OCI-LY3 (cell line): ENCODE measurements at regions not wholly inside any gene's neighbourhood (a gene's known extent, or its start where the extent isn't known, plus 50 kb on each side); places are given as distances from the start of the nearest gene placed in this dataset.
"Not testable (repeated sequence)": the region's sequence is repeated elsewhere in the genome, so short reads cannot be mapped to it uniquely, and the experiment has no call there.

Source experiments
- H2AFZ ChIP-seq: fragments of 200-600, 300-600 bp; shearing (Covaris generic); 2 replicates; pipeline ENCODE4 v1.6.0; 2014; ENCODE audit warnings: antibody characterized with exemption, low read depth, low read length
- H3K27ac ChIP-seq: fragments of 200-600, 300-600 bp; sonication (generic); 2 replicates; pipeline ENCODE4 v1.5.1; 2014; ENCODE audit warnings: mild to moderate bottlenecking, low read length, moderate library complexity, mixed read lengths
- H3K27me3 ChIP-seq: fragments of 200-600, 300-600 bp; sonication (generic); 2 replicates; pipeline ENCODE4 v1.6.1; 2014; ENCODE audit warnings: low read depth, low read length, mixed read lengths
- H3K36me3 ChIP-seq: fragments of 200-600, 300-600 bp; sonication (generic); replicated peaks from 2 replicates; pipeline ENCODE3; 2014; ENCODE audit warnings: low read depth, low read length, mixed read lengths
- H3K4me1 ChIP-seq: fragments of 300-600, 200-600 bp; sonication (generic); 2 replicates; pipeline ENCODE4 v1.6.1; 2014; ENCODE audit warnings: low read length, mixed read lengths
- H3K4me2 ChIP-seq: fragments of 200-600, 300-600 bp; sonication (generic); 2 replicates; pipeline ENCODE4 v1.6.1; 2014; ENCODE audit warnings: low read length, mixed read lengths
- H3K4me3 ChIP-seq: fragments of 300-600, 200-600 bp; sonication (generic); 2 replicates; pipeline ENCODE4 v1.5.1; 2014; ENCODE audit warnings: antibody characterized with exemption, mild to moderate bottlenecking, low read length, moderate library complexity
- H3K79me2 ChIP-seq: fragments of 300-600, 200-600 bp; shearing (Covaris generic); 2 replicates; pipeline ENCODE4 v1.6.1; 2014; ENCODE audit warnings: mild to moderate bottlenecking, low read length, mixed read lengths
- H3K9ac ChIP-seq: fragments of 300-600, 200-600 bp; shearing (Covaris generic); 2 replicates; pipeline ENCODE4 v1.6.0; 2014; ENCODE audit warnings: mild to moderate bottlenecking, low read length, moderate library complexity
- H3K9me3 ChIP-seq: fragments of 200-600, 300-600 bp; shearing (Covaris generic); 2 replicates; pipeline ENCODE4 v1.6.1; 2014; ENCODE audit warnings: low read length, mixed read lengths; ENCODE audit not compliant: insufficient read depth
- H4K20me1 ChIP-seq: fragments of 200-600, 300-600 bp; sonication (generic); 2 replicates; pipeline ENCODE4 v1.6.1; 2016; ENCODE audit warnings: low read length, mixed read lengths; ENCODE audit not compliant: insufficient read depth
- EZH2phosphoT487 ChIP-seq: fragments of 200-600 bp; shearing (Covaris generic); IDR thresholded peaks from 2 replicates; pipeline ENCODE4 v1.6.1; 2018; ENCODE audit warnings: antibody characterized with exemption, mixed run types, low read depth
- TF ChIP-seq, protein P1 (sequence below): fragments of 200-600, 300-600 bp; sonication (generic); IDR thresholded peaks from 2 replicates; pipeline ENCODE4 v1.5.1; 2014; ENCODE audit warnings: antibody characterized with exemption, low read length, low read depth

DNA sequence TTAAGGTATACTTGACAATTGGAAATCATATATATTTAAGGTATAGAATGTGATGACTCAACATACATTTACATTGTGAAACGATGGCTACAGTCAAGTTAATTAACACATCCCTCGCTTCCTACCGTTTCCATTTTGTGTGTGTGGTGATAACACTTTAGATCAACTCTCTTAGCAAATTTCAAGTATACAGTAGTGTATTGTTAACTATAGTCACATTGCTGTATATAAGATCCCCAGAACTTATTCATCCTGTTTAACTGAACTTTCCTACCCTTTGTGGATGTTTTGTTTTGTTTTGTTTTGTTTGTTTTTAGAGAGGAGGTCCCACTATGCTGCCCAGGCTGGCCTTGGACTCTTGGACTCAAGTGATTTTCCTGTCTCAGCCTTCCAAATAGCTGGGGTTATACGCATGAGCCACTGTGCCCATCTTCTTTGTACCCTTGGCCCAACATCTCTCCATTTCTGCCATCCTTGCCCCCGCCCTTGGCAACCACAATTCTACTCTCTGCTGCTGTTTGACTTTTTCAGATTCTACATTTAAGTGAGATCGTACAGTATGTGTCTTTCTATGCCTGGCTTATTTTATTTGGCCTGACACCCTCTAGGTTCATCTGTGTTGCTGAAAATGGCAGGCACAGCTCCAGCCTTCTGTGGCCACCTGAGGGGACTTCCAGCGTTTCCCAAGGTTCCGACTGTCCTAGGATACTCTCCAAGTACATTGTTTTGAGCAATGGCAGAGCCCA is 90.5 kb upstream of the SNX9 start:
- Histone ChIP-seq H3K36me3 (no peaks in the 10 kb centered on the region), H3K4me2 (no peak overlapping the region), H3K9ac (no peak overlapping the region), H3K27ac (no peak overlapping the region), H3K79me2 (no peaks in the 10 kb centered on the region), H3K27me3 (peaks cover 2% of the 10 kb centered on the region; the same call in 1 of the 2 replicates), H3K4me3 (no peak overlapping the region), H4K20me1 (no peaks in the 10 kb centered on the region), H3K4me1 (no peaks in the 10 kb centered on the region), H2AFZ (no peak overlapping the region), H3K9me3 (no peaks in the 10 kb centered on the region)
- TF ChIP-seq EZH2phosphoT487, result no peak
- TF ChIP-seq, protein P1, sequence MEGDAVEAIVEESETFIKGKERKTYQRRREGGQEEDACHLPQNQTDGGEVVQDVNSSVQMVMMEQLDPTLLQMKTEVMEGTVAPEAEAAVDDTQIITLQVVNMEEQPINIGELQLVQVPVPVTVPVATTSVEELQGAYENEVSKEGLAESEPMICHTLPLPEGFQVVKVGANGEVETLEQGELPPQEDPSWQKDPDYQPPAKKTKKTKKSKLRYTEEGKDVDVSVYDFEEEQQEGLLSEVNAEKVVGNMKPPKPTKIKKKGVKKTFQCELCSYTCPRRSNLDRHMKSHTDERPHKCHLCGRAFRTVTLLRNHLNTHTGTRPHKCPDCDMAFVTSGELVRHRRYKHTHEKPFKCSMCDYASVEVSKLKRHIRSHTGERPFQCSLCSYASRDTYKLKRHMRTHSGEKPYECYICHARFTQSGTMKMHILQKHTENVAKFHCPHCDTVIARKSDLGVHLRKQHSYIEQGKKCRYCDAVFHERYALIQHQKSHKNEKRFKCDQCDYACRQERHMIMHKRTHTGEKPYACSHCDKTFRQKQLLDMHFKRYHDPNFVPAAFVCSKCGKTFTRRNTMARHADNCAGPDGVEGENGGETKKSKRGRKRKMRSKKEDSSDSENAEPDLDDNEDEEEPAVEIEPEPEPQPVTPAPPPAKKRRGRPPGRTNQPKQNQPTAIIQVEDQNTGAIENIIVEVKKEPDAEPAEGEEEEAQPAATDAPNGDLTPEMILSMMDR, result no peak

DNA sequence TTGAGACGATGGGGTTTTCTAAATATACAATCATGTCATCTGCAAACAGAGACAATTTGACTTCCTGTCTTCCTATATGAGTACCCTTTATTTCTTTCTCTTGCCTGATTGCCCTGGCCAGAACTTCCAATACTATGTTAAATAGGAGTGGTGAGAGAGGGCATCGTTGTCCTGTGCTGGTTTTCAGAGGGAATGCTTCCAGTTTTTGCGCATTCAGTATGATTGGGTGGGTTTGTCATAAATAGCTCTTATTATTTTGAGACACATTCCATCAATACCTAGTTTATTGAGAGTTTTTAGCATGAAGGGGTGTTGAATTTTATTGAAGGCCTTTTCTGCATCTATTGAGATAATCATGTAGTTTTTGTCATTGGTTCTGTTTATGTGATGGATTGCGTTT is 86.5 kb upstream of the SNX9 start:
- H3K27ac ChIP-seq, result not testable (repeated sequence)

DNA sequence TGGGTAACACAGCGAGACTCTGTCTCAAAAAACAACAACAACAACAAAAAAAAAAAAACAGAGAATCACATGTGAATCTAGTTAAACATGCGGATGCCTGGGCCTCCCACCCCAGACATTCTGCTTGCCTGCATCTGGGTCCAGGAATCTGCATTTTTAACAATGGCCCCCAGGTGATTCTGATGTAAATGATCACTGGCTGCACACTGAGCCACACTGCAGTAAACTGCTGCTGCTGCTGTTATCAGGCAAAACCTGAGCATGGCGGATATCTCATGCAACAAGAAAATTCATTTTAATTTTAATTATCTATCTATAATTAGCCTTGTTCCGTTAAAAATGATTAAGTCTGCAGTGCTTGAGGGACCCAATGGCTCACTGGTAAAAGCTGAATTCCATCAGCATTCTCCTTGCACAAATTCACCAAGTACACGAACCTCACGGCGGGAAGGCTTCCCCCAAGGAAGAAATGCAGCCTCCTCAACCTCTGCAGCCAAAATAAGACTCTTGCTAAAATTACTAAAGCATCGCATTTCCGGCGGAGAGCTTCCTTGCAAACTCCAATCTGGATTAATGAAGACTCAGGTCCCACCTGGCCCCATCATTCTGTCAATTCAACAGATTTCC is 81.6 kb upstream of the SNX9 start:
- no peaks in the 10 kb centered on the region for H3K4me1 ChIP-seq
- no peak overlapping the region for H3K4me2 ChIP-seq
- H3K79me2 ChIP-seq, result no peaks in the 10 kb centered on the region
- H2AFZ ChIP-seq, result no peak overlapping the region
- no peak overlapping the region for H3K27ac ChIP-seq
- TF ChIP-seq, protein P1, result no peak
- no peak for TF ChIP-seq EZH2phosphoT487
- no peak overlapping the region for H3K9ac ChIP-seq
- H3K4me3 ChIP-seq, result no peak overlapping the region
- peaks cover 17% of the 10 kb centered on the region for H3K27me3 ChIP-seq
- no peaks in the 10 kb centered on the region for H3K9me3 ChIP-seq
- H4K20me1 ChIP-seq, result no peaks in the 10 kb centered on the region
- H3K36me3 ChIP-seq, result no peaks in the 10 kb centered on the region

More for the DNA sequence above, 86.5 kb upstream of the SNX9 start:
- not testable (repeated sequence) for H3K9ac ChIP-seq, H3K4me2 ChIP-seq, H3K79me2 ChIP-seq, H3K27me3 ChIP-seq, H3K9me3 ChIP-seq, H4K20me1 ChIP-seq, H3K36me3 ChIP-seq, H2AFZ ChIP-seq, H3K4me3 ChIP-seq, H3K4me1 ChIP-seq

DNA sequence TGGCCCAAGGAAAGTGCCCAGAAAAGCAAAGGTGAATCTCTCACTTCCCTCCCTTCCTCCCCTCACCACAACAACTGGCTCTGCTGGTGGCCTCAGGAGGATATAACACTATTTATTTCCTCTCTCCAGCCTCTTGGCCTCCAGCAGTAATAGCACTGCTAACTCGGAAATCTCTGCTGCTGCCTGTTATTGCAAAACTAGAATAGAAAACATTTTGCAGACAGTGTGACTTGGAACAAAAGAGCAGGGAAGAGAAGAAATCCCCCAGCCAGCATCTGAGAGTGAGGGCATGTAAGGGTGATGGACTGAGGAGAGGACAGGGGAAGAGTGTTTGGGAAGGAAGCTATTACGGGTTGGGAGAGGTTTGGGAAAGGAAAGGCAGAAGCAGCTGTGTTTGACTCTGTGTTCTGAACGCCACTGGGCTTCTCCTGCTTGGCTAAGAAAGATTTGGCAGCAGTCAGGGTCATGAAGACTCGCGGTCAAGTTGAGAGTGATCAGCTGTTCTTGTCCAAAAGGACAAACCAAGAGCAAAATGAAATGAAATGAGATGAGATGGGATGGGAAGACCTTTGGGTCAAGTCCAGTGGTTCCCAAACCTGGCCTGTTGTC is 81.0 kb upstream of the SNX9 start:
- no peak overlapping the region for H3K27ac ChIP-seq
- H3K79me2 ChIP-seq, result no peaks in the 10 kb centered on the region

More for the DNA sequence above, 81.0 kb upstream of the SNX9 start:
- H4K20me1 ChIP-seq, result no peaks in the 10 kb centered on the region
- no peak overlapping the region for H2AFZ ChIP-seq
- H3K4me3 ChIP-seq, result no peak overlapping the region
- peaks cover 23% of the 10 kb centered on the region for H3K27me3 ChIP-seq
- H3K4me1 ChIP-seq, result no peaks in the 10 kb centered on the region
- no peak overlapping the region for H3K4me2 ChIP-seq
- TF ChIP-seq, protein P1, result no peak
- TF ChIP-seq EZH2phosphoT487, result no peak
- H3K9me3 ChIP-seq, result no peaks in the 10 kb centered on the region
- H3K36me3 ChIP-seq, result no peaks in the 10 kb centered on the region
- no peak overlapping the region for H3K9ac ChIP-seq
